RWPE2 (cell line): ENCODE measurements at regions not wholly inside any gene's neighbourhood (a gene's known extent, or its start where the extent isn't known, plus 50 kb on each side); places are given as distances from the start of the nearest gene placed in this dataset.

Experiments
- ATAC-seq: fragments of 200-7000 bp; cut with Tn5 transposase; 3 replicates; pipeline ENCODE4 v1.9.1; 2021; ENCODE audit warnings: low read depth
- DNase-seq: peaks from one replicate; pipeline ENCODE4 v3.0.0-alpha.2; 2020; ENCODE audit warnings: low spot score
- H3K27ac ChIP-seq: fragments of 450-650 bp; 2 replicates; pipeline ENCODE4 v1.5.1; 2017; ENCODE audit warnings: mild to moderate bottlenecking; ENCODE audit not compliant: poor library complexity, severe bottlenecking
- H3K27me3 ChIP-seq: fragments of 250-450 bp; sonication (Bioruptor Pico); 2 replicates; pipeline ENCODE4 v1.5.1; 2021; ENCODE audit warnings: mild to moderate bottlenecking, moderate library complexity; ENCODE audit not compliant: insufficient read depth, poor library complexity, severe bottlenecking
- H3K36me3 ChIP-seq: fragments of 250-450 bp; sonication (Bioruptor Pico); 2 replicates; pipeline ENCODE4 v1.5.1; 2020; ENCODE audit warnings: low read depth, mild to moderate bottlenecking, moderate library complexity
- H3K4me1 ChIP-seq: fragments of 250-450 bp; sonication (Bioruptor Pico); 2 replicates; pipeline ENCODE4 v1.5.1; 2021; ENCODE audit warnings: mild to moderate bottlenecking, moderate library complexity; ENCODE audit not compliant: insufficient read depth, poor library complexity, severe bottlenecking
- H3K4me3 ChIP-seq: fragments of 250-450 bp; sonication (Bioruptor Pico); 2 replicates; pipeline ENCODE4 v1.5.1; 2021; ENCODE audit warnings: mild to moderate bottlenecking, moderate library complexity; ENCODE audit not compliant: severe bottlenecking
- H3K9me3 ChIP-seq: fragments of 250-450 bp; sonication (Bioruptor Pico); 2 replicates; pipeline ENCODE4 v1.5.1; 2021; ENCODE audit warnings: mild to moderate bottlenecking, moderate library complexity; ENCODE audit not compliant: severe bottlenecking
- TF ChIP-seq, protein P1 (sequence below): fragments of 450-650 bp; IDR thresholded peaks from one replicate; pipeline ENCODE4 v1.5.1; 2017; ENCODE audit warnings: mild to moderate bottlenecking, moderate library complexity; ENCODE audit not compliant: poor library complexity, severe bottlenecking

DNA sequence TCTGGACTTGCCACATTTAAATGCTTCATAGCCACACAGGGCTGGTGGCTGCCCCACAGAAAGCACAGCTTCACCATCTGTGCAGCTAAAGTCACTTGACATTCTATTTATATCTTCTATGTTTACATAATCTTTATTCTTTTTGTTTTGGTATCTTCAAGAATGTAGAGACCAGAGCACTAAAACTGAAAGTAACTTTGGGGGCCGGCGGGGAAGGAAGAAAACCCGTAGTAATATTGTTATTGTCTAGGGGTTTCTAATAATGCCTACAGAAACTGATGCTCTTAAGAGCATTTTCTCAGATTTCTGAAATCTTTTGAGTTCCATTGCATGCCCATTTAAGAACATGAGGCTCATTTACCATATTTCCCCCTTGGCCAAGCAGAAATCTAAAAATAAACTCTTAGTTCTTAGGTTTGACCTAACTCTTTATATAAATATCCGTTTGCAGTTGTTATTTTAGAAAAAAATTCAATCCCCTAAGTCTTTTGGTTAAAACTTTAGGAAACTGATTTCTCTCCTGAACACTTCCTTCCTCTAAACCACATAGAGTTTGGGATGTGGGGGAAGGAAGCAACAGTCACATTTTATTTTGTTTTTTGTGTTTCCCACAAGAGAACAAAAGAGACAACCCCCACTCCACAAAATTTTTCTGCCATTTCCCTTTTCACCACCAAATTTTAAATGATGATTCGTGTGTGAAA is 207.6 kb downstream of the OGFRL1 start:
- no peaks in the 10 kb centered on the region for H3K36me3 ChIP-seq
- TF ChIP-seq, protein P1, sequence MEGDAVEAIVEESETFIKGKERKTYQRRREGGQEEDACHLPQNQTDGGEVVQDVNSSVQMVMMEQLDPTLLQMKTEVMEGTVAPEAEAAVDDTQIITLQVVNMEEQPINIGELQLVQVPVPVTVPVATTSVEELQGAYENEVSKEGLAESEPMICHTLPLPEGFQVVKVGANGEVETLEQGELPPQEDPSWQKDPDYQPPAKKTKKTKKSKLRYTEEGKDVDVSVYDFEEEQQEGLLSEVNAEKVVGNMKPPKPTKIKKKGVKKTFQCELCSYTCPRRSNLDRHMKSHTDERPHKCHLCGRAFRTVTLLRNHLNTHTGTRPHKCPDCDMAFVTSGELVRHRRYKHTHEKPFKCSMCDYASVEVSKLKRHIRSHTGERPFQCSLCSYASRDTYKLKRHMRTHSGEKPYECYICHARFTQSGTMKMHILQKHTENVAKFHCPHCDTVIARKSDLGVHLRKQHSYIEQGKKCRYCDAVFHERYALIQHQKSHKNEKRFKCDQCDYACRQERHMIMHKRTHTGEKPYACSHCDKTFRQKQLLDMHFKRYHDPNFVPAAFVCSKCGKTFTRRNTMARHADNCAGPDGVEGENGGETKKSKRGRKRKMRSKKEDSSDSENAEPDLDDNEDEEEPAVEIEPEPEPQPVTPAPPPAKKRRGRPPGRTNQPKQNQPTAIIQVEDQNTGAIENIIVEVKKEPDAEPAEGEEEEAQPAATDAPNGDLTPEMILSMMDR, result no peak
- ATAC-seq (no peak), DNase-seq (no peak)
- H3K27ac ChIP-seq, result no peak overlapping the region
- no peaks in the 10 kb centered on the region for H3K9me3 ChIP-seq
- H3K4me3 ChIP-seq, result no peak overlapping the region
- no peaks in the 10 kb centered on the region for H3K27me3 ChIP-seq
- H3K4me1 ChIP-seq, result peaks cover 5% of the 10 kb centered on the region

DNA sequence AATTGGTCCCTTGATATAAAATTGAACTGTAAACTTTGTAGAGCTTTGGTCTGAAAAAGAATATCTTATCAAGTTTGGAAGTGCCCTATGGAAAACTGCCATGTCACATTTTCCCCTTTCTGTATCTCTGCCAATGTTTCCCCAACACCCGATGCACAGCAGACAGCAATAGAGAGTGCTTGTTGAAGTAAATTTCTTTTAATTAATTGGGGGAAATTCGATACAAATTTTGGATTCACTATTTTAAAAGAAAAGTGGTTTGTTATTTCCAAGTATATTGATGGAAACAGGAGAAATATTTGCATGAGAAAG is 208.1 kb downstream of the OGFRL1 start:
- no peak for DNase-seq
- no peaks in the 10 kb centered on the region for H3K27me3 ChIP-seq
- H3K27ac ChIP-seq, result no peak overlapping the region
- ATAC-seq, result no peak
- H3K4me1 ChIP-seq, result peaks cover 5% of the 10 kb centered on the region
- H3K4me3 ChIP-seq, result no peak overlapping the region
- TF ChIP-seq, protein P1, result no peak
- no peaks in the 10 kb centered on the region for H3K36me3 ChIP-seq
- no peaks in the 10 kb centered on the region for H3K9me3 ChIP-seq

DNA sequence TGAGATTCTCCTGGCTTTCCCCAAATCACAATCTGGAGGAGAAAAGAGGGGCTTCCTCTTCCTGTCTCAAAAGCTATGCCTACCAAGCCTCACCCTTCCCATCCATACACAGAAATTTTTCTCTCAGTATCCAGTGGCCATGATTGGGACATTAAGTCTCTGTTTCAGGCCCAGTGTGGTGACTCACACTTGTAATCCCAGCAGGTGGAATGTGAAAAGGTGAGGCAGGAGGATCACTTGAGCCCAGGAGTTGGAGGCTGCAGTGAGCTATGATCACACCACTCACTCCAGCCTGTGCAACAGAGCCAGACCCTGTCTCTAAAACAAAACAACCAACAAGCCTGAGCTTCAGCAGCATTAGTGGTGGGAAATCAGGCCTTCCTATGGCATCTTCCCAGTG is 210.0 kb downstream of the OGFRL1 start:
- no peak overlapping the region for H3K4me3 ChIP-seq
- H3K4me1 ChIP-seq, result peaks cover 5% of the 10 kb centered on the region
- H3K36me3 ChIP-seq, result no peaks in the 10 kb centered on the region
- H3K9me3 ChIP-seq, result no peaks in the 10 kb centered on the region
- TF ChIP-seq, protein P1, result no peak
- H3K27ac ChIP-seq, result no peak overlapping the region
- peak; percentile 51; the same call in 2 of the 3 replicates for ATAC-seq
- DNase-seq, result no peak
- no peaks in the 10 kb centered on the region for H3K27me3 ChIP-seq

DNA sequence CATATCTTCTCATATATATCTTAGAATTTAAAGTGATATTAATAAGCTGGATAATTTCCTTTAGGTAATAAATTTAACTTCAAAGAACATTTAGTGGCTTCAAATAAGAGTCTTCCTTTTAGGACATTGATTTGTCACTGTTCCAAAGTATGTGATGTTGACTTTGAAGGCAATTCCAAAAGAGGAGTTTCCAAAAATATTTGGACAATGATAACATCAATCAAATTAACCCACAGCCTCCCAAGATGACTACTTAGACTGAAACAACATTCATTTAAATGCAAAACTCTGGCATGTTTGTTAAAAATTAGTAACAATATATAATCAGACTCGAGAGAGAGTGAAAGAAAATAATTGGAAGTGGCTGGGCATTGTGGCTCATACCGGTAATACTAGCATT is 211.1 kb downstream of the OGFRL1 start:
- ATAC-seq (no peak), DNase-seq (no peak)
- H3K4me3 ChIP-seq, result no peak overlapping the region
- no peaks in the 10 kb centered on the region for H3K27me3 ChIP-seq
- no peak overlapping the region for H3K27ac ChIP-seq
- H3K9me3 ChIP-seq, result no peaks in the 10 kb centered on the region
- H3K36me3 ChIP-seq, result no peaks in the 10 kb centered on the region
- H3K4me1 ChIP-seq, result peaks cover 5% of the 10 kb centered on the region
- TF ChIP-seq, protein P1, result no peak

DNA sequence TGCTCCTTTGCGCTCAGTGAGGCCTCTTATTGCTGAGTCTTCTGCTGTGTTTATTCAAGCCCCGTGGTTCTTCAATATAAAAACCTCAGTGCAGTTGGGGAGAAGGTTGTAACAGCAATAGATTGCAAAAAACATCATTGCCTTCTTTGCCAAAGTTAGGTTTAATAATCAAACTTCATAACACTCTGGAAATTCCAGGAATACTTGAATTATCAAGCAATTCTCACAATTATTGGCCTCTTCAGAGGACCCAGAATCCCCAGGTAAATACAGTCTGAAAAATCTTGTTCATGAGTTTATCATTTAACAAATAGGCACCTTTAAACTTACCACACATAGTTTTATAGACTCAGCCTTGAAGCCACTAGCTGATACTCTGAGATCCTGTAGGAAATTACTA is 213.6 kb downstream of the OGFRL1 start:
- ATAC-seq, result no peak

More for the DNA sequence above, 213.6 kb downstream of the OGFRL1 start:
- H3K9me3 ChIP-seq, result no peaks in the 10 kb centered on the region
- TF ChIP-seq, protein P1, result no peak
- H3K4me3 ChIP-seq, result no peak overlapping the region
- no peaks in the 10 kb centered on the region for H3K4me1 ChIP-seq
- H3K27me3 ChIP-seq, result no peaks in the 10 kb centered on the region
- no peak for DNase-seq
- H3K27ac ChIP-seq, result no peak overlapping the region
- H3K36me3 ChIP-seq, result no peaks in the 10 kb centered on the region
